ENCODE measurements at regions not wholly inside any gene's neighbourhood (a gene's known extent, or its start where the extent isn't known, plus 50 kb on each side); places are given as distances from the start of the nearest gene placed in this dataset.
A peak's percentile ranks its signal among the peaks of the same experiment; 100 is the strongest.
"Not testable (repeated sequence)": the region's sequence is repeated elsewhere in the genome, so short reads cannot be mapped to it uniquely, and the experiment has no call there.

GRCh38 chr1:55894521-55894920 is 679.4 kb upstream of the USP24 start:
- DNase-seq, result no peak

DNA sequence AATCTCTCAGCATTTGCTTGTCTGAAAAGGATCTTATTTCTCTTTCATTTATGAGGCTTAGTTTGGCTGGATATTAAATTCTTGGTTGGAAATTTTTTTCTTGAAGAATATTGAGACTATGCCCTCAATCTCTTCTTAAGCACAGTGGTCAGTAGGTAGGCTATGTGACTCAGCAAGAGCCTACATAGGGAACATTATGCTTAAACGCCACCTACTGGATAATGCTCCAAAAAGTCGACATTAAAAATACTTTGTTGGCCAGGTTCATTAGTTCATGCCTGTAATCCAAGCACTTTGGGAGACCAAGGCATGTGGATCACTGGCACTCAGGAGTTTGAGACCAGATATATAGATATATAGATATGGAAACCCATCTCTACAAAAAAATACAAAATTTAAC is 678.0 kb upstream of the USP24 start:
- peak; percentile 55 for DNase-seq

DNA sequence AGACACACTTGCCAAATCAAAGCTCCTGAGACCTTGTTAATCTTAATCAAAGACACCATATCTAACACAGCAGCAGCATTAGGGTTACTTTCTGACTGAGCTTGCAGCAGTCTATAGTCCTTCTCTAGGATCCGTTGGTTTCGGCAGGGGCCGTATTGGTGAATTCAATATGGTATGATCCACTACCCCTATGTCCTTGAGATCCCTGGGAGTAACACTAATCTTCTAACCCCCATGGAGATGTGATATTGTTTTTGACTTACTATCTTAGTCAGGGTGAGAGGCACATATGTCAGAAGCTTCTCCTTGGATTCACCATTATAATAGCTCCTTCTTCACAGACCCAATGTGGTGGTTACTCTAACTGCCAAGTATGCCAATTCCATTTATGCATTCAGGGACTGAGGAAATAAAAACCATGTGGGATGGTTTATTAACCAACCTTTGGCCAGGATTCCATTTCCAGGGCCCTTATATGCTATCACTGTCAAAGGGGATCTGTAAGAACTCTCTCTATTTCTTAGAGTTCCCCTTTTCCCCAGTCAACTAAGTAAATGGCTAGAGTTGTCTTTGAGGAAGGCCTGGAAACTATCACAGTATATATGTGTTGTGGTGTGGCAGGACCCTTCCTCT is 673.6 kb upstream of the USP24 start:
- no peak for DNase-seq

DNA sequence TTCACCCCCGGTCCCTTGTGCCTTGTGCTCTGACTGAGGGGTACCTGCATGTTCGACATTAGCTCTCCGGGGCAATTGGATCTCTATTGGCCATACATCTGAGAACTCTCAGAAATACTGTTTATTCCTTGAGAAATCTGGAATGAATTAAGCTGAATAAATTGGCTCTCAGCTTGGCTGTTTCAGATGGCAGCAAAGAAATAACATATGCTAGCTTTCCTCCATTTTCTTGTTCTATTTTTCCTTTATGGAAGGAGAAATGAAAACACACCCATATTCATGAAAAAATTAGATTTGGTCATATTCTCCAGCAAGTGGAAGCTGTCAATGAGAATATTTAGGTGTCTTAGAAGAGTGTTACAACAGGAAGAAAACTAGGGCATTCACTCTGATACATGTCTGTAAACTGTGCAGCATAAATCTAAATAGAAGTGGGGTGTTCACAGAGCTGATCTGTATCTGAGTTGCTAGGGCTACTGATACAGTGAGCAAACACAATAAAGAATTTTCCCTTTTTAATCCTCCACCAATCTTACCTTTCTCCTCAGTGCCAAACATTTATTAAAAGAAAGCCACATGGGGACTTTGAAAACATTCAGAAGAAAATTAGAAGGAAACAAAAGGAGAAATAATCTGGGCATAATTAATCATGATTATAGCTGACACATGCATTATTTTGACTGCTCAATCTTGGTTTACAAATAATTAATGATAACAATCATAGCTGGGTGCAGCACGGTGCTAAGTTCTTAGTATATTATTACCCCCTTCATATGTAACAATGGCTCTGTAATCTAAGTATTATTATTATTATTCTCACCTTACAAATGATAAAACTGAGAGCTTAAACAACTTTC is 671.9 kb upstream of the USP24 start:
- no peak for DNase-seq

GRCh38 chr1:55885619-55886018 is 670.5 kb upstream of the USP24 start:
- DNase-seq, result no peak

DNA sequence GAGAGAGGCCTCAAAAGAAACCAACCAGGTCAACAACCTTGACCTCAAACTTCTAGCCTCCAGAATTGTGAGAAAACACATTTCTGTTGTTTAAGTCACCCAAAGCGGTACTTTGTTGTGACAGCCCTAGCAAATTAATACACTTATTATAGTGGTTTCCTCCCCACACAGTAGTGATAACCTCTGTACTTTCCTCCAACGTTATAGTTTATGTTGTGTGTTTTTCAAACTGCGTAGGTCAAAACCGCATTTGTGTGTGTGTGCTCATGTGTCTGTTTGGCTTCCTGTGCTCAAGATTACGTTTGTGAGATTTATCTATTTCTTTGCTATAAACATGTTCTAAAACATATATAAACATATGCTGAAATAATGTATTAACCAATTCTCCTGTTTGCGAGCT is 667.8 kb upstream of the USP24 start:
- DNase-seq, result no peak

GRCh38 chr1:55879346-55879745 is 664.2 kb upstream of the USP24 start:
- DNase-seq, result no peak

DNA sequence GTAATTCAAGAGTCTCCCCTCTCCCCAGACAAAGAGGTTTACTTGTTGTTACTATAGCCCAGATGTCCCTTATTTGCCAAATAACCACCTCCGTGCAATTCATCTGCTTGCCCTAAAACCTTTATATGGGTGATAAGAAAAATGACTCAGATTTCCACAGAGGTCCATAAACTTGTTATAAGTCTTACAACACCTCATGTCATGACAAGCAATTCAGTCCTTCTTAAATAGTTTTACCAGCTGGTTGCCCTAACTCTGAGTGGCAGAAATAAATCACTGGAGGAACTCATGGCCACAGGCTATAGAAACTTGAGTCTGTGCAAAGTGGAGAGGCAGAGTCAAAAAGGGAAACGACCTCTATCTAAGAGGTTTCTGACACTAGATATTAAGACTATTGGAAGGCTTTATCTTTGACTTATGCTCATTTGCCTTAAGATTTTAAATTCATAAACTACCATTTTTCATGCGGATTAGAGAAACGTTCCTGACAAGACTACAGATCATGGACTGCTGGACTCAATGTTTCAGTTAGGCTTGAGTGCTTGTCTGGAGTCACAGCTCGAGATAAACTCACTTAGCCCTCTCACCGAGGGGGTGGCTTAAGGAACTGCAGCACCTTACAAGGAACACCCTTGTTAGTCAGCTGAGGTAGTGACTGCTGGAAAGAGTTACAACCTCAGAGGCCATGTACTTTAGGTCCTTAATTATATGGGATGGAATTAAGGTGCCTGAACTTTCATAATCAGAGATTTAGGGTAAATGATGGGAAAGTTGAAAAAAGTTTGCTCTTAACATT is 662.5 kb upstream of the USP24 start:
- no peak for DNase-seq

GRCh38 chr1:55876276-55877060 is 661.3 kb upstream of the USP24 start:
- DNase-seq, result no peak

DNA sequence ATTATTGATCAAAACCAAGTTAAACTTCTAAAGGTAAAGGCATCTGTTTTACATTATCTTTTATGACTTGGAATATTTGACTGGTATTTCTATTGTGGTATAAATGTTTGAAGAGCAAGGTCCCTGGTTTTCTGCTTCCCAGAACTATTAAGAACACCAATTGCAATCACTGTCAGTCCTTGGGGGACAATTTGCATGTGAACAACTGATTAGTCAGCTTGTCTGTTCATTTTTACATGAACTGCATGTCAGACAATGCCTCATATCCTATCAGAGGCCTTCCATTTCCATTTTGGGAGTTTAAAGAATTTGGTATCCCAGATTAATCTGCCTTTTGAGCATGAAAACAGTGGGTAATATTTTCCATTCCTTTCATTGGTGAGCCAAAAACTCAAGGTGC is 654.9 kb upstream of the USP24 start:
- DNase-seq, result no peak

DNA sequence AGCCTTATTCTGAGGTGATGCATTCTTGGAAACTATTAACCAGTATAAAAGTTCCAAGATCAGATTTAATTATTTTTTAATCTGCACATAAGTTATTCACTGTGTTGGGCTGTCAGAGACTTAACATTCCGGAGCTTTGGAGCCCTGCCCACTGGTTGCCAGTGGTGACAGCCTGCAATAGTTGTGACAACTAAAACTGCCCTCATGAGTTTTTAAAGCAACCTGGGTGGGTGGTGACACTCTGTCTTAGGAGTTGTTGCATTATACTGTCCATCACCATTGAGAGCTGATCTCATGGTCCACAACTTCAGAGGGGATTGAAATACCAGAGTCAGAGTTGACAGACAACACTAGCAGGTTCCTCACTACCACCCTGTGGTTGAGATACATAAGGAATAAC is 653.9 kb upstream of the USP24 start:
- no peak for DNase-seq

- DNase-seq, result no peak
These were observed 652.9 kb upstream of the USP24 start for GRCh38 chr1:55868026-55868425.

GRCh38 chr1:55867304-55867843 is 652.2 kb upstream of the USP24 start:
- no peak for DNase-seq

DNA sequence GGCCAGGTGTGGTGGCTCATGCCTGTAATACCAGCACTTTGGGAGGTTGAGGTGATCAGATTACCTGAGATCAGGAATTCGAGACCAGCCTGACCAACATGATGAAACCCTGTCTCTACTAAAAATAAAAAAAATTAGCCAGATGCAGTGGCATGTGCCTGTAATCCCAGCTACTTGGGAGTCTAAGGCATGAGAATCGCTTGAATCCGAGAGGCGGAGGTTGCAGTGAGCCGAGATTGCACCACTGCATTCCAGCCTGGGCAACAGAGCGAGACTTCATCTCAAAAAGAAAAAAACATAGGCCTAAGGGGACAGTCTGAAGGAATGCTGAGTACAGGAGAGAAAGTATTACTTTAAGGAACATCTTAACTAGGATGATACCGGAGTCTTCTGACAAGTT is 650.6 kb upstream of the USP24 start:
- not testable (repeated sequence) for DNase-seq

- no peak for DNase-seq
These were observed 649.1 kb upstream of the USP24 start for GRCh38 chr1:55864251-55864650.

GRCh38 chr1:55861676-55862340 is 646.6 kb upstream of the USP24 start:
- no peak for DNase-seq

- no peak for DNase-seq
These were observed 645.8 kb upstream of the USP24 start for GRCh38 chr1:55860798-55861519.

- DNase-seq, result no peak
These were observed 645.2 kb upstream of the USP24 start for GRCh38 chr1:55860326-55860725.

DNA sequence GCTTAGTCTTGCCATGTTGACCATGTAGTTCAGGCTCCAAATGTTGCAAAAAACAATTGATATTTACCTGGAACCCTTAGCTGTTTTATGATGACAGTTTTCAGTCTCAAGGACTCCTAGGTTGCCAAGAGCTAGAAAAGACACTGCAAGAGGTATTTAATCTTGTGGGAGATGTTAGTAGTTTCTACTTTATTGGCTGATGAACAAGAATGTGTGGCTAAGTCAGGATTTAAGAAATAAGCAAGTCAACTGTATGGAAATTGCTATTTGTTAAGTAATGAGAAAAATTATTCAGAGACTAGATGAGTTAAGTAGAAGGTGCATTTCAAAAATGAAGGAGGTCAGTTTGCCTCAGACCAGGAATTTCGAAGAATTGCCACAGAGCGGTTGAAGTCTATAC is 639.7 kb upstream of the USP24 start:
- no peak for DNase-seq

GRCh38 chr1:55848906-55849305 is 633.7 kb upstream of the USP24 start:
- no peak for DNase-seq

DNA sequence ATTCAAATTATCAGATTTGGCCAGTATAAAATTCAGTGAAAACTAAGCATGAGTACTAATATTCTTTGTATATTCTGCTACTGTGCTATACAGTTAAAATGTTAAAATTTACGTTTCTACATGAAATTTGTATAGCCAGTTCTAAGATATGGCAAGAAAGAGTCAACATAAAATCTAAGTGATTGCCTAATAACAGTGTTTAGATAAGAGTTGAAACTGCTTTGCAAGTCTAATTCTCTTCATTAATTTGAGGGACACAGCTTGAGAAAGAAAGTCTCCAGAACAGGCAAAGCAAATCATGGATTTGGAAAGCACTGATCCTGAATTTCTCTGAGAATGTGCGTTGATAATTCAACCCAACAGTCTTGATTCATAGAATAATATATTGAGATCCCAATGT is 630.9 kb upstream of the USP24 start:
- no peak for DNase-seq
